Cardiac muscle cell (in vitro differentiated cells and primary cell): ENCODE measurements at regions not wholly inside any gene's neighbourhood (a gene's known extent, or its start where the extent isn't known, plus 50 kb on each side); places are given as distances from the start of the nearest gene placed in this dataset.
"Not testable (repeated sequence)": the region's sequence is repeated elsewhere in the genome, so short reads cannot be mapped to it uniquely, and the experiment has no call there.

ENCODE experiments used
- DNase-seq, 2 donors: peaks; one replicate each; pipeline versions ENCODE4 v3.0.0 to v3.0.0-alpha.2; 2010 to 2017; ENCODE audit warnings: low read depth in 1 of 2, low spot score in 1 of 2
- H3K27ac ChIP-seq: fragments of 200-600 bp; sonication (generic); 2 replicates; pipeline ENCODE4 v1.5.1; 2016
- H3K27me3 ChIP-seq: fragments of 200-600 bp; sonication (generic); 2 replicates; pipeline ENCODE4 v1.6.0; 2016; ENCODE audit warnings: control low read depth
- H3K36me3 ChIP-seq: fragments of 200-600 bp; sonication (generic); 2 replicates; pipeline ENCODE4 v1.5.1; 2016; ENCODE audit warnings: control low read depth
- H3K4me1 ChIP-seq: fragments of 200-600 bp; sonication (generic); 2 replicates; pipeline ENCODE4 v1.8.1; 2017; ENCODE audit warnings: low read depth, mild to moderate bottlenecking, mixed run types
- H3K4me3 ChIP-seq: fragments of 200-600 bp; sonication (generic); 2 replicates; pipeline ENCODE4 v1.5.1; 2016; ENCODE audit warnings: mild to moderate bottlenecking
- H3K9me3 ChIP-seq: fragments of 200-600 bp; sonication (generic); 2 replicates; pipeline ENCODE4 v1.5.1; 2017; ENCODE audit warnings: low read depth, mild to moderate bottlenecking, control low read depth
- CTCF ChIP-seq: IDR thresholded peaks from 2 replicates; pipeline ENCODE4 v1.5.1; 2012; ENCODE audit warnings: low read depth, mild to moderate bottlenecking, low read length

GRCh38 chr4:131348263-131348662 lies 1800.8 kb upstream of the PCDH10 start:
- Histone ChIP-seq H3K9me3 (no peaks in the 10 kb centered on the region), H3K4me1 (no peaks in the 10 kb centered on the region), H3K36me3 (no peaks in the 10 kb centered on the region), H3K27me3 (no peaks in the 10 kb centered on the region), H3K27ac (no peak overlapping the region), H3K4me3 (no peak overlapping the region)
- TF ChIP-seq CTCF = no peak
- no peak for DNase-seq

- DNase-seq, H3K27ac ChIP-seq, H3K4me3 ChIP-seq, H3K4me1 ChIP-seq, H3K27me3 ChIP-seq, H3K9me3 ChIP-seq, H3K36me3 ChIP-seq: not testable (repeated sequence)
Measured at GRCh38 chr4:131352371-131352770, 1796.7 kb upstream of the PCDH10 start.

- no peak for TF ChIP-seq CTCF
- Histone ChIP-seq H3K4me1 (no peaks in the 10 kb centered on the region), H3K27me3 (no peaks in the 10 kb centered on the region), H3K27ac (no peak overlapping the region), H3K4me3 (no peak overlapping the region), H3K36me3 (no peaks in the 10 kb centered on the region), H3K9me3 (no peaks in the 10 kb centered on the region)
- DNase-seq = no peak
Measured at GRCh38 chr4:131366714-131367113, 1782.4 kb upstream of the PCDH10 start.

GRCh38 chr4:131367441-131367840 lies 1781.7 kb upstream of the PCDH10 start:
- Histone ChIP-seq H3K4me3 (no peak overlapping the region), H3K4me1 (no peaks in the 10 kb centered on the region), H3K27ac (no peak overlapping the region), H3K9me3 (no peaks in the 10 kb centered on the region), H3K36me3 (no peaks in the 10 kb centered on the region), H3K27me3 (no peaks in the 10 kb centered on the region)
- DNase-seq = no peak
- no peak for TF ChIP-seq CTCF

GRCh38 chr4:131370846-131371245 lies 1778.2 kb upstream of the PCDH10 start:
- H3K27ac ChIP-seq = no peak overlapping the region
- H3K4me1 ChIP-seq = no peaks in the 10 kb centered on the region
- DNase-seq = peak in 1 of 2 donors; percentile 3
- no peaks in the 10 kb centered on the region for H3K36me3 ChIP-seq
- no peak for TF ChIP-seq CTCF
- H3K9me3 ChIP-seq = no peaks in the 10 kb centered on the region
- no peaks in the 10 kb centered on the region for H3K27me3 ChIP-seq
- no peak overlapping the region for H3K4me3 ChIP-seq

- Histone ChIP-seq H3K36me3 (no peaks in the 10 kb centered on the region), H3K27ac (no peak overlapping the region), H3K4me1 (no peaks in the 10 kb centered on the region), H3K4me3 (no peak overlapping the region), H3K9me3 (no peaks in the 10 kb centered on the region), H3K27me3 (no peaks in the 10 kb centered on the region)
- no peak for DNase-seq
- no peak for TF ChIP-seq CTCF
Measured at GRCh38 chr4:131381055-131381454, 1768.0 kb upstream of the PCDH10 start.
